Activated naive CD4-positive, alpha-beta T cell treated with anti-CD3 and anti-CD28 coated beads, Interleukin-2, amount 50 U/mL, for 24 hours (primary cell): ENCODE measurements at regions not wholly inside any gene's neighbourhood (a gene's known extent, or its start where the extent isn't known, plus 50 kb on each side); places are given as distances from the start of the nearest gene placed in this dataset.

Experiments used
- H3K27ac Mint-ChIP-seq: one replicate; pipeline ENCODE4 v1.8.0; 2021; ENCODE audit warnings: mild to moderate bottlenecking, mixed read lengths
- H3K27me3 Mint-ChIP-seq: one replicate; pipeline ENCODE4 v1.8.0; 2021; ENCODE audit warnings: mixed read lengths
- H3K36me3 Mint-ChIP-seq: one replicate; pipeline ENCODE4 v1.8.0; 2021; ENCODE audit warnings: mixed read lengths
- H3K4me1 Mint-ChIP-seq: one replicate; pipeline ENCODE4 v1.8.0; 2021; ENCODE audit warnings: mixed read lengths
- H3K4me3 Mint-ChIP-seq: one replicate; pipeline ENCODE4 v1.8.0; 2021; ENCODE audit warnings: mild to moderate bottlenecking, mixed read lengths
- H3K9me3 Mint-ChIP-seq: one replicate; pipeline ENCODE4 v1.8.0; 2021; ENCODE audit warnings: mixed read lengths

GRCh38 chr16:79808731-79809130 is 208.2 kb upstream of the MAF start:
- no peaks in the 10 kb centered on the region for H3K4me1 Mint-ChIP-seq
- H3K27me3 Mint-ChIP-seq: peaks cover 13% of the 10 kb centered on the region
- no peak overlapping the region for H3K27ac Mint-ChIP-seq

GRCh38 chr16:79806757-79807156 is 206.2 kb upstream of the MAF start:
- Mint-ChIP-seq H3K27me3 (peaks cover 9% of the 10 kb centered on the region), H3K27ac (no peak overlapping the region), H3K4me3 (no peak overlapping the region), H3K36me3 (no peaks in the 10 kb centered on the region), H3K9me3 (no peaks in the 10 kb centered on the region), H3K4me1 (no peaks in the 10 kb centered on the region)

More at GRCh38 chr16:79808731-79809130, 208.2 kb upstream of the MAF start:
- Mint-ChIP-seq H3K36me3 (no peaks in the 10 kb centered on the region), H3K9me3 (no peaks in the 10 kb centered on the region), H3K4me3 (no peak overlapping the region)

GRCh38 chr16:79805621-79806020 is 205.1 kb upstream of the MAF start:
- Mint-ChIP-seq H3K9me3 (no peaks in the 10 kb centered on the region), H3K4me3 (no peak overlapping the region), H3K27me3 (peaks cover 9% of the 10 kb centered on the region), H3K4me1 (no peaks in the 10 kb centered on the region), H3K27ac (no peak overlapping the region), H3K36me3 (no peaks in the 10 kb centered on the region)

- no peak overlapping the region for H3K4me3 Mint-ChIP-seq
- H3K36me3 Mint-ChIP-seq: no peaks in the 10 kb centered on the region
- H3K27me3 Mint-ChIP-seq: peaks cover 4% of the 10 kb centered on the region
- H3K27ac Mint-ChIP-seq: no peak overlapping the region
- no peaks in the 10 kb centered on the region for H3K9me3 Mint-ChIP-seq
- H3K4me1 Mint-ChIP-seq: no peaks in the 10 kb centered on the region
These were observed 201.1 kb upstream of the MAF start for GRCh38 chr16:79801646-79802045.

- Mint-ChIP-seq H3K9me3 (no peaks in the 10 kb centered on the region), H3K4me1 (no peaks in the 10 kb centered on the region), H3K4me3 (no peak overlapping the region), H3K27me3 (peaks cover 2% of the 10 kb centered on the region), H3K36me3 (no peaks in the 10 kb centered on the region), H3K27ac (no peak overlapping the region)
These were observed 199.6 kb upstream of the MAF start for GRCh38 chr16:79800016-79800608.

GRCh38 chr16:79798416-79799053 is 198.0 kb upstream of the MAF start:
- no peaks in the 10 kb centered on the region for H3K36me3 Mint-ChIP-seq
- no peak overlapping the region for H3K27ac Mint-ChIP-seq
- no peaks in the 10 kb centered on the region for H3K9me3 Mint-ChIP-seq
- H3K4me1 Mint-ChIP-seq: no peaks in the 10 kb centered on the region
- no peak overlapping the region for H3K4me3 Mint-ChIP-seq
- H3K27me3 Mint-ChIP-seq: no peaks in the 10 kb centered on the region

- H3K9me3 Mint-ChIP-seq: no peaks in the 10 kb centered on the region
- H3K4me1 Mint-ChIP-seq: no peaks in the 10 kb centered on the region
- no peak overlapping the region for H3K4me3 Mint-ChIP-seq
- no peaks in the 10 kb centered on the region for H3K27me3 Mint-ChIP-seq
- no peaks in the 10 kb centered on the region for H3K36me3 Mint-ChIP-seq
- no peak overlapping the region for H3K27ac Mint-ChIP-seq
These were observed 196.9 kb upstream of the MAF start for GRCh38 chr16:79797486-79797885.

- no peaks in the 10 kb centered on the region for H3K27me3 Mint-ChIP-seq
- no peaks in the 10 kb centered on the region for H3K36me3 Mint-ChIP-seq
- H3K9me3 Mint-ChIP-seq: no peaks in the 10 kb centered on the region
- H3K4me1 Mint-ChIP-seq: no peaks in the 10 kb centered on the region
- H3K27ac Mint-ChIP-seq: no peak overlapping the region
- H3K4me3 Mint-ChIP-seq: no peak overlapping the region
These were observed 195.0 kb upstream of the MAF start for GRCh38 chr16:79795556-79795955.

GRCh38 chr16:79794941-79795340 is 194.4 kb upstream of the MAF start:
- Mint-ChIP-seq H3K36me3 (no peaks in the 10 kb centered on the region), H3K4me1 (no peaks in the 10 kb centered on the region)

GRCh38 chr16:79792664-79793351 is 192.3 kb upstream of the MAF start:
- Mint-ChIP-seq H3K9me3 (no peaks in the 10 kb centered on the region), H3K27ac (no peak overlapping the region), H3K36me3 (no peaks in the 10 kb centered on the region), H3K4me3 (no peak overlapping the region), H3K4me1 (no peaks in the 10 kb centered on the region), H3K27me3 (no peaks in the 10 kb centered on the region)

More at GRCh38 chr16:79794941-79795340, 194.4 kb upstream of the MAF start:
- H3K4me3 Mint-ChIP-seq: no peak overlapping the region
- no peaks in the 10 kb centered on the region for H3K9me3 Mint-ChIP-seq
- no peaks in the 10 kb centered on the region for H3K27me3 Mint-ChIP-seq
- no peak overlapping the region for H3K27ac Mint-ChIP-seq

- no peak overlapping the region for H3K4me3 Mint-ChIP-seq
- H3K36me3 Mint-ChIP-seq: no peaks in the 10 kb centered on the region
- no peaks in the 10 kb centered on the region for H3K9me3 Mint-ChIP-seq
- H3K4me1 Mint-ChIP-seq: no peaks in the 10 kb centered on the region
- H3K27ac Mint-ChIP-seq: no peak overlapping the region
- no peaks in the 10 kb centered on the region for H3K27me3 Mint-ChIP-seq
These were observed 191.5 kb upstream of the MAF start for GRCh38 chr16:79792076-79792475.

- Mint-ChIP-seq H3K4me3 (no peak overlapping the region), H3K4me1 (no peaks in the 10 kb centered on the region), H3K36me3 (no peaks in the 10 kb centered on the region), H3K27ac (no peak overlapping the region), H3K27me3 (no peaks in the 10 kb centered on the region), H3K9me3 (no peaks in the 10 kb centered on the region)
These were observed 190.3 kb upstream of the MAF start for GRCh38 chr16:79790854-79791253.

- Mint-ChIP-seq H3K4me1 (no peaks in the 10 kb centered on the region), H3K4me3 (no peak overlapping the region), H3K27ac (no peak overlapping the region), H3K36me3 (no peaks in the 10 kb centered on the region), H3K27me3 (no peaks in the 10 kb centered on the region), H3K9me3 (no peaks in the 10 kb centered on the region)
These were observed 188.4 kb upstream of the MAF start for GRCh38 chr16:79788949-79789348.

GRCh38 chr16:79786389-79786788 is 185.9 kb upstream of the MAF start:
- H3K4me1 Mint-ChIP-seq: no peaks in the 10 kb centered on the region
- H3K36me3 Mint-ChIP-seq: no peaks in the 10 kb centered on the region
- no peak overlapping the region for H3K4me3 Mint-ChIP-seq
- H3K9me3 Mint-ChIP-seq: no peaks in the 10 kb centered on the region
- no peak overlapping the region for H3K27ac Mint-ChIP-seq
- no peaks in the 10 kb centered on the region for H3K27me3 Mint-ChIP-seq

GRCh38 chr16:79784007-79784406 is 183.5 kb upstream of the MAF start:
- Mint-ChIP-seq H3K4me3 (no peak overlapping the region), H3K4me1 (no peaks in the 10 kb centered on the region), H3K27me3 (no peaks in the 10 kb centered on the region), H3K27ac (no peak overlapping the region), H3K36me3 (no peaks in the 10 kb centered on the region), H3K9me3 (no peaks in the 10 kb centered on the region)

GRCh38 chr16:79777679-79778078 is 177.1 kb upstream of the MAF start:
- no peaks in the 10 kb centered on the region for H3K9me3 Mint-ChIP-seq
- H3K27me3 Mint-ChIP-seq: peaks cover 6% of the 10 kb centered on the region
- no peak overlapping the region for H3K4me3 Mint-ChIP-seq
- no peak overlapping the region for H3K27ac Mint-ChIP-seq
- no peaks in the 10 kb centered on the region for H3K36me3 Mint-ChIP-seq
- H3K4me1 Mint-ChIP-seq: no peaks in the 10 kb centered on the region
